ENCODE measurements at regions not wholly inside any gene's neighbourhood (a gene's known extent, or its start where the extent isn't known, plus 50 kb on each side); places are given as distances from the start of the nearest gene placed in this dataset.

- TF ChIP-seq TCF12 (IDR thresholded peaks at IDR 0.05; ENCODE audit: low read depth), result no peak
- no peak for TF ChIP-seq ZBTB7A (IDR thresholded peaks at IDR 0.05; ENCODE audit: low read depth)
- no peak for TF ChIP-seq MAX (IDR thresholded peaks at IDR 0.05)
- TF ChIP-seq USF1 (IDR thresholded peaks at IDR 0.05), result no peak
- TF ChIP-seq RAD21 (IDR thresholded peaks at IDR 0.05; ENCODE audit: low read depth), result no peak
- no peak for TF ChIP-seq TEAD4 (IDR thresholded peaks at IDR 0.05)
- no peak for TF ChIP-seq EP300 (IDR thresholded peaks at IDR 0.05; ENCODE audit: borderline replicate concordance)
- TF ChIP-seq TAF1 (IDR thresholded peaks at IDR 0.05; ENCODE audit: low read depth), result no peak
- TF ChIP-seq FOXM1 (IDR thresholded peaks at IDR 0.05; ENCODE audit: borderline replicate concordance, low read depth), result no peak
- no peak for TF ChIP-seq YY1 (IDR thresholded peaks at IDR 0.05; ENCODE audit: low read depth)
- TF ChIP-seq CEBPB (IDR thresholded peaks at IDR 0.05), result no peak
- no peak for TF ChIP-seq CREB1 (IDR thresholded peaks at IDR 0.05; ENCODE audit: low read depth)
- TF ChIP-seq NFIC (IDR thresholded peaks at IDR 0.05), result no peak
- no peak for TF ChIP-seq EGR1 (IDR thresholded peaks at IDR 0.05)
- no peak for TF ChIP-seq REST (IDR thresholded peaks at IDR 0.05; ENCODE audit: low read depth)
Measured at GRCh38 chr6:145275787-145276186, 459.5 kb downstream of the EPM2A start.

GRCh38 chr6:145276756-145277155 lies 458.6 kb downstream of the EPM2A start:
- no peak for TF ChIP-seq TCF12 (IDR thresholded peaks at IDR 0.05; ENCODE audit: low read depth)
- TF ChIP-seq MAX (IDR thresholded peaks at IDR 0.05), result no peak
- no peak for TF ChIP-seq EGR1 (IDR thresholded peaks at IDR 0.05)
- no peak for TF ChIP-seq EP300 (IDR thresholded peaks at IDR 0.05; ENCODE audit: borderline replicate concordance)

- no peak for TF ChIP-seq YY1 (IDR thresholded peaks at IDR 0.05; ENCODE audit: low read depth)
- no peak for TF ChIP-seq MAX (IDR thresholded peaks at IDR 0.05)
Measured at GRCh38 chr6:145277358-145278086, 457.8 kb downstream of the EPM2A start.

- TF ChIP-seq REST (IDR thresholded peaks at IDR 0.05; ENCODE audit: low read depth) (no peak), CEBPB (IDR thresholded peaks at IDR 0.05) (no peak), FOXM1 (IDR thresholded peaks at IDR 0.05; ENCODE audit: borderline replicate concordance, low read depth) (no peak), RAD21 (IDR thresholded peaks at IDR 0.05; ENCODE audit: low read depth) (no peak), NFIC (IDR thresholded peaks at IDR 0.05) (no peak), MAX (IDR thresholded peaks at IDR 0.05) (no peak), TCF12 (IDR thresholded peaks at IDR 0.05; ENCODE audit: low read depth) (no peak), EP300 (IDR thresholded peaks at IDR 0.05; ENCODE audit: borderline replicate concordance) (no peak), TAF1 (IDR thresholded peaks at IDR 0.05; ENCODE audit: low read depth) (no peak), USF1 (IDR thresholded peaks at IDR 0.05) (no peak), ZBTB7A (IDR thresholded peaks at IDR 0.05; ENCODE audit: low read depth) (no peak), CREB1 (IDR thresholded peaks at IDR 0.05; ENCODE audit: low read depth) (no peak), EGR1 (IDR thresholded peaks at IDR 0.05) (no peak), YY1 (IDR thresholded peaks at IDR 0.05; ENCODE audit: low read depth) (no peak), TEAD4 (IDR thresholded peaks at IDR 0.05) (no peak)
Measured at GRCh38 chr6:145278163-145278807, 457.0 kb downstream of the EPM2A start.

- TF ChIP-seq RAD21 (IDR thresholded peaks at IDR 0.05; ENCODE audit: low read depth) (no peak), NFIC (IDR thresholded peaks at IDR 0.05) (no peak), CEBPB (IDR thresholded peaks at IDR 0.05) (no peak), CREB1 (IDR thresholded peaks at IDR 0.05; ENCODE audit: low read depth) (no peak), EP300 (IDR thresholded peaks at IDR 0.05; ENCODE audit: borderline replicate concordance) (no peak), TCF12 (IDR thresholded peaks at IDR 0.05; ENCODE audit: low read depth) (no peak), USF1 (IDR thresholded peaks at IDR 0.05) (no peak), FOXM1 (IDR thresholded peaks at IDR 0.05; ENCODE audit: borderline replicate concordance, low read depth) (no peak), TAF1 (IDR thresholded peaks at IDR 0.05; ENCODE audit: low read depth) (no peak)
Measured at GRCh38 chr6:145279551-145279950, 455.8 kb downstream of the EPM2A start.
